ENCODE measurements at regions not wholly inside any gene's neighbourhood (a gene's known extent, or its start where the extent isn't known, plus 50 kb on each side); places are given as distances from the start of the nearest gene placed in this dataset.

GRCh38 chr18:38263066-38263465 lies 697.5 kb upstream of the CELF4 start:
- no peaks in the 10 kb centered on the region for H3K36me3 ChIP-seq (ENCODE audit: low read length)
- no peaks in the 10 kb centered on the region for H3K79me2 ChIP-seq (ENCODE audit: insufficient read depth, low read length)
- no peak overlapping the region for H3K4me3 ChIP-seq (ENCODE audit: insufficient read depth, low read length, poor library complexity, severe bottlenecking)
- H3K4me2 ChIP-seq (ENCODE audit: low read depth, low read length, poor library complexity, severe bottlenecking) = no peak overlapping the region
- TF ChIP-seq EZH2phosphoT487 (conservative IDR thresholded peaks at IDR 0.05; ENCODE audit: low read length) (no peak), CTCF (IDR thresholded peaks at IDR 0.05; ENCODE audit: insufficient read depth, low read length, poor library complexity, severe bottlenecking) (no peak)
- H2AFZ ChIP-seq (ENCODE audit: low read depth, low read length, severe bottlenecking) = no peak overlapping the region
- no peaks in the 10 kb centered on the region for H3K9me2 ChIP-seq (replicated peaks; ENCODE audit: insufficient read depth, low read length)
- no peaks in the 10 kb centered on the region for H3K9me3 ChIP-seq (ENCODE audit: insufficient read depth, low read length)
- H3K9ac ChIP-seq (ENCODE audit: low read length) = no peak overlapping the region
- H3F3A ChIP-seq (ENCODE audit: insufficient read depth) = no peaks in the 10 kb centered on the region
- H4K20me1 ChIP-seq (ENCODE audit: low read depth, low read length) = no peaks in the 10 kb centered on the region
- H3K27ac ChIP-seq (ENCODE audit: low read depth, low read length) = no peak overlapping the region
- H3K27me3 ChIP-seq (ENCODE audit: low read length) = no peaks in the 10 kb centered on the region

GRCh38 chr18:38262661-38263060 lies 697.1 kb upstream of the CELF4 start:
- no peak overlapping the region for H2AFZ ChIP-seq (ENCODE audit: low read depth, low read length, severe bottlenecking)
- H3K27me3 ChIP-seq (ENCODE audit: low read length) = no peaks in the 10 kb centered on the region

GRCh38 chr18:38257661-38258060 lies 692.1 kb upstream of the CELF4 start:
- H3F3A ChIP-seq (ENCODE audit: insufficient read depth) = no peaks in the 10 kb centered on the region
- H3K4me2 ChIP-seq (ENCODE audit: low read depth, low read length, poor library complexity, severe bottlenecking) = no peak overlapping the region
- no peaks in the 10 kb centered on the region for H3K27me3 ChIP-seq (ENCODE audit: low read length)
- no peaks in the 10 kb centered on the region for H3K9me2 ChIP-seq (replicated peaks; ENCODE audit: insufficient read depth, low read length)
- TF ChIP-seq CTCF (IDR thresholded peaks at IDR 0.05; ENCODE audit: insufficient read depth, low read length, poor library complexity, severe bottlenecking) = no peak
- H3K79me2 ChIP-seq (ENCODE audit: insufficient read depth, low read length) = no peaks in the 10 kb centered on the region
- H3K9ac ChIP-seq (ENCODE audit: low read length) = no peak overlapping the region
- no peak overlapping the region for H3K27ac ChIP-seq (ENCODE audit: low read depth, low read length)
- no peaks in the 10 kb centered on the region for H3K9me3 ChIP-seq (ENCODE audit: insufficient read depth, low read length)
- H3K36me3 ChIP-seq (ENCODE audit: low read length) = no peaks in the 10 kb centered on the region
- H3K4me3 ChIP-seq (ENCODE audit: insufficient read depth, low read length, poor library complexity, severe bottlenecking) = no peak overlapping the region
- no peak overlapping the region for H2AFZ ChIP-seq (ENCODE audit: low read depth, low read length, severe bottlenecking)
- no peaks in the 10 kb centered on the region for H4K20me1 ChIP-seq (ENCODE audit: low read depth, low read length)

More at GRCh38 chr18:38262661-38263060, 697.1 kb upstream of the CELF4 start:
- TF ChIP-seq EZH2phosphoT487 (conservative IDR thresholded peaks at IDR 0.05; ENCODE audit: low read length) (no peak), CTCF (IDR thresholded peaks at IDR 0.05; ENCODE audit: insufficient read depth, low read length, poor library complexity, severe bottlenecking) (no peak)
- Histone ChIP-seq H3F3A (ENCODE audit: insufficient read depth) (no peaks in the 10 kb centered on the region), H4K20me1 (ENCODE audit: low read depth, low read length) (no peaks in the 10 kb centered on the region), H3K27ac (ENCODE audit: low read depth, low read length) (no peak overlapping the region), H3K36me3 (ENCODE audit: low read length) (no peaks in the 10 kb centered on the region), H3K9me2 (replicated peaks; ENCODE audit: insufficient read depth, low read length) (no peaks in the 10 kb centered on the region), H3K79me2 (ENCODE audit: insufficient read depth, low read length) (no peaks in the 10 kb centered on the region), H3K9me3 (ENCODE audit: insufficient read depth, low read length) (no peaks in the 10 kb centered on the region), H3K9ac (ENCODE audit: low read length) (no peak overlapping the region), H3K4me3 (ENCODE audit: insufficient read depth, low read length, poor library complexity, severe bottlenecking) (no peak overlapping the region), H3K4me2 (ENCODE audit: low read depth, low read length, poor library complexity, severe bottlenecking) (no peak overlapping the region)

GRCh38 chr18:38256366-38256765 lies 690.8 kb upstream of the CELF4 start:
- Histone ChIP-seq H3K27me3 (ENCODE audit: low read length) (no peaks in the 10 kb centered on the region), H2AFZ (ENCODE audit: low read depth, low read length, severe bottlenecking) (no peak overlapping the region)

More at GRCh38 chr18:38256366-38256765, 690.8 kb upstream of the CELF4 start:
- Histone ChIP-seq H3K9ac (ENCODE audit: low read length) (no peak overlapping the region), H3K9me2 (replicated peaks; ENCODE audit: insufficient read depth, low read length) (no peaks in the 10 kb centered on the region), H3K79me2 (ENCODE audit: insufficient read depth, low read length) (no peaks in the 10 kb centered on the region), H3K27ac (ENCODE audit: low read depth, low read length) (no peak overlapping the region), H4K20me1 (ENCODE audit: low read depth, low read length) (no peaks in the 10 kb centered on the region), H3K36me3 (ENCODE audit: low read length) (no peaks in the 10 kb centered on the region), H3K4me2 (ENCODE audit: low read depth, low read length, poor library complexity, severe bottlenecking) (no peak overlapping the region), H3K9me3 (ENCODE audit: insufficient read depth, low read length) (no peaks in the 10 kb centered on the region), H3F3A (ENCODE audit: insufficient read depth) (no peaks in the 10 kb centered on the region), H3K4me3 (ENCODE audit: insufficient read depth, low read length, poor library complexity, severe bottlenecking) (no peak overlapping the region)
- no peak for TF ChIP-seq CTCF (IDR thresholded peaks at IDR 0.05; ENCODE audit: insufficient read depth, low read length, poor library complexity, severe bottlenecking)
- TF ChIP-seq EZH2phosphoT487 (conservative IDR thresholded peaks at IDR 0.05; ENCODE audit: low read length) = no peak

Data from SU-DHL-6 (cell line).